Vagina (tissue), 2 donors: ENCODE measurements at regions not wholly inside any gene's neighbourhood (a gene's known extent, or its start where the extent isn't known, plus 50 kb on each side); places are given as distances from the start of the nearest gene placed in this dataset.

Experiments used
- DNase-seq, 2 donors: peaks; one replicate each; pipeline ENCODE4 v3.0.0-alpha.2; 2017; ENCODE audit errors: extremely low spot score in 2 of 2
- H3K27ac ChIP-seq: fragments of 200-600 bp; sonication (generic); one replicate; pipeline ENCODE4 v1.5.1; 2019
- H3K27me3 ChIP-seq: fragments of 200-600 bp; sonication (generic); one replicate; pipeline ENCODE4 v1.5.1; 2019
- H3K36me3 ChIP-seq, 2 donors: fragments of 200-600 bp; sonication (generic); one replicate each; pipeline ENCODE4 v1.5.1; 2017 to 2019
- H3K4me1 ChIP-seq: fragments of 200-600 bp; sonication (generic); one replicate; pipeline ENCODE4 v1.5.1; 2019
- H3K4me3 ChIP-seq, 2 donors: fragments of 200-600 bp; sonication (generic); 1 replicate in 1 of 2; 2 replicates in 1 of 2; pipeline ENCODE4 v1.5.1; 2016 to 2019
- H3K9me3 ChIP-seq: fragments of 200-600 bp; sonication (generic); one replicate; pipeline ENCODE4 v1.5.1; 2019
- CTCF ChIP-seq, 3 experiments: fragments of 450-650 bp in 2 of 3; fragments of 200-600 bp in 1 of 3; sonication (generic) in 1 of 3; IDR thresholded peaks; one replicate each; pipeline ENCODE4 v1.5.1; 2017 to 2019; ENCODE audit warnings: antibody characterized with exemption in 3 of 3, mild to moderate bottlenecking in 2 of 3, moderate library complexity in 2 of 3
- POLR2A ChIP-seq, 2 donors: fragments of 450-650 bp; IDR thresholded peaks; one replicate each; pipeline ENCODE4 v1.6.1; 2017; ENCODE audit warnings: antibody characterized with exemption in 2 of 2, mild to moderate bottlenecking in 2 of 2, moderate library complexity in 2 of 2
- POLR2AphosphoS5 ChIP-seq, 2 donors: sonication (generic); formaldehyde crosslinking; IDR thresholded peaks; one replicate each; pipeline ENCODE4 v1.9.0; 2017; ENCODE audit warnings: antibody characterized with exemption in 2 of 2, mild to moderate bottlenecking in 2 of 2, low read depth in 1 of 2; ENCODE audit not compliant: insufficient read depth in 1 of 2
- intact Hi-C: fragments of 100-400 bp; cut with DNase I; formaldehyde crosslinking; loops from one replicate; pipeline ENCODE4 v1.15.1; 2023

- Histone ChIP-seq H3K4me3 (no peak overlapping the region), H3K9me3 (no peaks in the 10 kb centered on the region), H3K27me3 (no peaks in the 10 kb centered on the region), H3K4me1 (no peaks in the 10 kb centered on the region), H3K27ac (no peak overlapping the region), H3K36me3 (no peaks in the 10 kb centered on the region)
- DNase-seq, result no peak
- TF ChIP-seq POLR2AphosphoS5 (IDR thresholded peaks at IDR 0.05; ENCODE audit: insufficient read depth in 1 of 2, low read depth in 1 of 2) (no peak), CTCF (IDR thresholded peaks at IDR 0.05) (no peak), POLR2A (IDR thresholded peaks at IDR 0.05) (no peak)
- intact Hi-C loops, result no loop called here
Measured at GRCh38 chr4:128735714-128736113, 73.8 kb upstream of the JADE1 start.

- TF ChIP-seq CTCF (IDR thresholded peaks at IDR 0.05) (no peak), POLR2A (IDR thresholded peaks at IDR 0.05) (no peak), POLR2AphosphoS5 (IDR thresholded peaks at IDR 0.05; ENCODE audit: insufficient read depth in 1 of 2, low read depth in 1 of 2) (no peak)
- intact Hi-C loops, result no loop called here
Measured at GRCh38 chr4:128728190-128728589, 81.3 kb upstream of the JADE1 start.

GRCh38 chr4:128727658-128728057, 81.8 kb upstream of the JADE1 start:
- Histone ChIP-seq H3K27ac (no peak overlapping the region), H3K36me3 (no peaks in the 10 kb centered on the region), H3K4me1 (no peaks in the 10 kb centered on the region), H3K27me3 (no peaks in the 10 kb centered on the region), H3K9me3 (no peaks in the 10 kb centered on the region), H3K4me3 (no peak overlapping the region)
- DNase-seq, result no peak
- TF ChIP-seq POLR2AphosphoS5 (IDR thresholded peaks at IDR 0.05; ENCODE audit: insufficient read depth in 1 of 2, low read depth in 1 of 2) (no peak), CTCF (IDR thresholded peaks at IDR 0.05) (no peak), POLR2A (IDR thresholded peaks at IDR 0.05) (no peak)
- intact Hi-C loops, result no loop called here

More at GRCh38 chr4:128728190-128728589, 81.3 kb upstream of the JADE1 start:
- no peaks in the 10 kb centered on the region for H3K9me3 ChIP-seq
- no peaks in the 10 kb centered on the region for H3K36me3 ChIP-seq
- no peak for DNase-seq
- H3K27me3 ChIP-seq, result no peaks in the 10 kb centered on the region
- no peak overlapping the region for H3K27ac ChIP-seq
- H3K4me1 ChIP-seq, result no peaks in the 10 kb centered on the region
- no peak overlapping the region for H3K4me3 ChIP-seq

- no peaks in the 10 kb centered on the region for H3K27me3 ChIP-seq
- no peak overlapping the region for H3K27ac ChIP-seq
- intact Hi-C loops, result no loop called here
- TF ChIP-seq CTCF (IDR thresholded peaks at IDR 0.05) (no peak), POLR2AphosphoS5 (IDR thresholded peaks at IDR 0.05; ENCODE audit: insufficient read depth in 1 of 2, low read depth in 1 of 2) (no peak), POLR2A (IDR thresholded peaks at IDR 0.05) (no peak)
- no peaks in the 10 kb centered on the region for H3K4me1 ChIP-seq
- no peak for DNase-seq
- H3K4me3 ChIP-seq, result no peak overlapping the region
- no peaks in the 10 kb centered on the region for H3K36me3 ChIP-seq
- H3K9me3 ChIP-seq, result no peaks in the 10 kb centered on the region
Measured at GRCh38 chr4:128725405-128726055, 84.0 kb upstream of the JADE1 start.

- Histone ChIP-seq H3K27me3 (no peaks in the 10 kb centered on the region), H3K9me3 (no peaks in the 10 kb centered on the region), H3K4me3 (no peak overlapping the region), H3K4me1 (no peaks in the 10 kb centered on the region), H3K27ac (no peak overlapping the region), H3K36me3 (no peaks in the 10 kb centered on the region)
- no peak for DNase-seq
- no peak for TF ChIP-seq POLR2A (IDR thresholded peaks at IDR 0.05)
- no peak for TF ChIP-seq POLR2AphosphoS5 (IDR thresholded peaks at IDR 0.05; ENCODE audit: insufficient read depth in 1 of 2, low read depth in 1 of 2)
- no peak for TF ChIP-seq CTCF (IDR thresholded peaks at IDR 0.05)
- intact Hi-C loops, result no loop called here
Measured at GRCh38 chr4:128722911-128723310, 86.6 kb upstream of the JADE1 start.
